ENCODE measurements at regions not wholly inside any gene's neighbourhood (a gene's known extent, or its start where the extent isn't known, plus 50 kb on each side); places are given as distances from the start of the nearest gene placed in this dataset.

GRCh38 chr20:53691811-53692192 lies 98.2 kb upstream of the ZNF217 start:
- no peak overlapping the region for H3K23ac ChIP-seq (ENCODE audit: insufficient read length, low read depth, low read length)
- no peaks in the 10 kb centered on the region for H3K79me2 ChIP-seq (ENCODE audit: insufficient read depth, low read length)
- H4K5ac ChIP-seq (ENCODE audit: insufficient read length, low read depth, low read length), result no peak overlapping the region
- H3K23me2 ChIP-seq (ENCODE audit: insufficient read length, low read depth, low read length, poor library complexity, severe bottlenecking), result no peaks in the 10 kb centered on the region
- no peak overlapping the region for H2BK20ac ChIP-seq (ENCODE audit: low read depth, low read length, poor library complexity, severe bottlenecking)
- H3T11ph ChIP-seq (ENCODE audit: low read length), result no peak overlapping the region
- Mint-ChIP-seq H3K27ac (no peak overlapping the region), H3K9me3 (no peaks in the 10 kb centered on the region; a peak in 1 of 5 replicates), H3K4me3 (no peak overlapping the region), H3K36me3 (ENCODE audit: insufficient read depth in 1 of 3, low read depth in 3 of 3) (no peaks in the 10 kb centered on the region), H3K4me1 (no peaks in the 10 kb centered on the region), H3K27me3 (ENCODE audit: low read depth) (no peaks in the 10 kb centered on the region)
- H2AFZ ChIP-seq (ENCODE audit: low read length), result no peak overlapping the region
- H3K79me1 ChIP-seq (ENCODE audit: insufficient read depth, low read depth, low read length, poor library complexity, severe bottlenecking), result no peaks in the 10 kb centered on the region
- TF ChIP-seq CTCF (conservative IDR thresholded peaks at IDR 0.05), result no peak
- H3K27me3 ChIP-seq (ENCODE audit: insufficient read depth, low read length), result no peaks in the 10 kb centered on the region
- H2AK5ac ChIP-seq (ENCODE audit: insufficient read length, low read length), result no peak overlapping the region
- no peak overlapping the region for H4K8ac ChIP-seq (replicated peaks; ENCODE audit: insufficient read length, low read depth, low read length)
- no peak overlapping the region for H3K14ac ChIP-seq (ENCODE audit: insufficient read depth, low read length)
- WGBS (ENCODE audit: extremely low coverage, insufficient read length, low lambda C conversion rate), result no CpG with 5 or more reads among the region's 1 CpG
- H2BK5ac ChIP-seq (ENCODE audit: insufficient read length, low read length), result no peak overlapping the region
- H3K9ac ChIP-seq (ENCODE audit: extremely low read depth, insufficient read length, low read length), result no peak overlapping the region
- H4K20me1 ChIP-seq (ENCODE audit: control insufficient read depth, insufficient read depth, insufficient read length), result no peaks in the 10 kb centered on the region
- no peak overlapping the region for H3K27ac ChIP-seq (ENCODE audit: insufficient read length, low read depth, low read length)
- H4K91ac ChIP-seq (ENCODE audit: insufficient read length, low read depth, low read length), result no peak overlapping the region
- no peak overlapping the region for H3K18ac ChIP-seq (ENCODE audit: insufficient read length, low read depth, low read length)
- H3K56ac ChIP-seq (ENCODE audit: insufficient read length, low read depth, low read length), result no peak overlapping the region
- DNase-seq, result no peak
- no peaks in the 10 kb centered on the region for H3K9me3 ChIP-seq (ENCODE audit: control insufficient read depth, low read depth, low read length)
- H2BK15ac ChIP-seq (ENCODE audit: low read depth, low read length), result no peak overlapping the region
- H3K4ac ChIP-seq (ENCODE audit: low read depth, low read length), result no peak overlapping the region
- no peak overlapping the region for H3K4me2 ChIP-seq (ENCODE audit: insufficient read depth, insufficient read length, low read length)
- no peak overlapping the region for H2BK120ac ChIP-seq (ENCODE audit: low read depth, low read length, poor library complexity, severe bottlenecking)
- no peak overlapping the region for H2BK12ac ChIP-seq (ENCODE audit: insufficient read length, low read depth, low read length)
- H3K4me1 ChIP-seq (ENCODE audit: insufficient read depth, low read length), result no peaks in the 10 kb centered on the region
